Esophagus squamous epithelium (tissue), 5 donors: ENCODE measurements at regions not wholly inside any gene's neighbourhood (a gene's known extent, or its start where the extent isn't known, plus 50 kb on each side); places are given as distances from the start of the nearest gene placed in this dataset.

Experiments
- DNase-seq: peaks from one replicate; lab custom pipeline; 2025; lab: John Stamatoyannopoulos, UW
- H3K27ac ChIP-seq, 4 donors: fragments of 200-600 bp; sonication (generic); one replicate each; pipeline ENCODE4 v1.5.1; 2016 to 2019; ENCODE audit warnings: mild to moderate bottlenecking in 1 of 4
- H3K27me3 ChIP-seq, 4 donors: fragments of 200-600 bp; sonication (generic); 1 replicate in 3 of 4; 2 replicates in 1 of 4; pipeline versions ENCODE4 v1.5.1 to v1.6.0; 2017 to 2021; ENCODE audit warnings: antibody characterized with exemption in 1 of 4
- H3K36me3 ChIP-seq, 3 donors: fragments of 200-600 bp; sonication (generic); one replicate each; pipeline ENCODE4 v1.5.1; 2016 to 2019
- H3K4me1 ChIP-seq, 3 donors: fragments of 200-600 bp; sonication (generic); one replicate each; pipeline ENCODE4 v1.5.1; 2017 to 2019
- H3K4me3 ChIP-seq, 4 donors: fragments of 200-600 bp; sonication (generic); 1 replicate in 3 of 4; 2 replicates in 1 of 4; pipeline ENCODE4 v1.5.1; 2016 to 2019; ENCODE audit warnings: mild to moderate bottlenecking in 2 of 4, moderate library complexity in 1 of 4
- H3K9me3 ChIP-seq, 3 donors: fragments of 200-600 bp; sonication (generic); one replicate each; pipeline ENCODE4 v1.5.1; 2016 to 2019
- POLR2A ChIP-seq, 4 donors: fragments of 450-650 bp; IDR thresholded peaks; one replicate each; pipeline ENCODE4 v1.6.1; 2017; ENCODE audit warnings: antibody characterized with exemption in 4 of 4, mild to moderate bottlenecking in 4 of 4, moderate library complexity in 3 of 4
- WGBS, 2 donors: methylation state at CpG; one replicate each; pipeline ENCODE4 v1.1.5; 2018; 5-methylcytosine and 5-hydroxymethylcytosine counted together
- intact Hi-C: fragments of 100-400 bp; cut with DNase I; formaldehyde crosslinking; loops from one replicate; pipeline ENCODE4 v1.15.0; 2022
- TF ChIP-seq, protein P1 (sequence below), 6 experiments: fragments of 450-650 bp in 4 of 6; fragments of 200-600 bp in 2 of 6; sonication (generic) in 2 of 6; IDR thresholded peaks; one replicate each; pipeline ENCODE4 v1.5.1; 2016 to 2019; ENCODE audit warnings: antibody characterized with exemption in 6 of 6, mild to moderate bottlenecking in 4 of 6, moderate library complexity in 4 of 6
- donor health status: DM: yes; HTN: yes; CAD: no.

DNA sequence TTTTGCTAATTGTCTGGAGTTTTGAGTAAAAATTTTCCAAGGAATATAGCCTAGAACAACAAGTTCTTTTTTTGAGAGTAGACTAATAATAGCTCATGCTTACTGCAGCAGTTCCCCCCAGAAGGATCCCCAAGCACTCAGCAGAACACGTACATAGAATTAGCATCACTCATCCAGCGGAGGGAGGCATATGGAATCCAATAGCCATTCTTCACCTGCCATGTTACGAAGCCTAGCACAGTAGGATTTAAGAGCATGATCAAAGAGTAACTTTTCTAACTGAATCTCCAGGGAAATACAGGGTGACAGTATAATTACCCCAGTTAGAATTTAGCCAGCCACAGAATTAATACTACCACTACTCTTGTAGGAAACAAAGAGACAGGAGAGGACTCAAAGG lies 511.7 kb upstream of the NOX3 start:
- DNase-seq = no peak
- intact Hi-C loops = no loop called here
- Histone ChIP-seq H3K4me3 (no peak overlapping the region), H3K9me3 (no peaks in the 10 kb centered on the region), H3K4me1 (no peaks in the 10 kb centered on the region), H3K27ac (no peak overlapping the region), H3K36me3 (no peaks in the 10 kb centered on the region), H3K27me3 (no peaks in the 10 kb centered on the region)
- 73 to 89% methylated on average over 3 of the region's 3 CpGs for WGBS, 2 donors
- TF ChIP-seq POLR2A (IDR thresholded peaks at IDR 0.05) = no peak
- TF ChIP-seq, protein P1, sequence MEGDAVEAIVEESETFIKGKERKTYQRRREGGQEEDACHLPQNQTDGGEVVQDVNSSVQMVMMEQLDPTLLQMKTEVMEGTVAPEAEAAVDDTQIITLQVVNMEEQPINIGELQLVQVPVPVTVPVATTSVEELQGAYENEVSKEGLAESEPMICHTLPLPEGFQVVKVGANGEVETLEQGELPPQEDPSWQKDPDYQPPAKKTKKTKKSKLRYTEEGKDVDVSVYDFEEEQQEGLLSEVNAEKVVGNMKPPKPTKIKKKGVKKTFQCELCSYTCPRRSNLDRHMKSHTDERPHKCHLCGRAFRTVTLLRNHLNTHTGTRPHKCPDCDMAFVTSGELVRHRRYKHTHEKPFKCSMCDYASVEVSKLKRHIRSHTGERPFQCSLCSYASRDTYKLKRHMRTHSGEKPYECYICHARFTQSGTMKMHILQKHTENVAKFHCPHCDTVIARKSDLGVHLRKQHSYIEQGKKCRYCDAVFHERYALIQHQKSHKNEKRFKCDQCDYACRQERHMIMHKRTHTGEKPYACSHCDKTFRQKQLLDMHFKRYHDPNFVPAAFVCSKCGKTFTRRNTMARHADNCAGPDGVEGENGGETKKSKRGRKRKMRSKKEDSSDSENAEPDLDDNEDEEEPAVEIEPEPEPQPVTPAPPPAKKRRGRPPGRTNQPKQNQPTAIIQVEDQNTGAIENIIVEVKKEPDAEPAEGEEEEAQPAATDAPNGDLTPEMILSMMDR (IDR thresholded peaks at IDR 0.05) = no peak

DNA sequence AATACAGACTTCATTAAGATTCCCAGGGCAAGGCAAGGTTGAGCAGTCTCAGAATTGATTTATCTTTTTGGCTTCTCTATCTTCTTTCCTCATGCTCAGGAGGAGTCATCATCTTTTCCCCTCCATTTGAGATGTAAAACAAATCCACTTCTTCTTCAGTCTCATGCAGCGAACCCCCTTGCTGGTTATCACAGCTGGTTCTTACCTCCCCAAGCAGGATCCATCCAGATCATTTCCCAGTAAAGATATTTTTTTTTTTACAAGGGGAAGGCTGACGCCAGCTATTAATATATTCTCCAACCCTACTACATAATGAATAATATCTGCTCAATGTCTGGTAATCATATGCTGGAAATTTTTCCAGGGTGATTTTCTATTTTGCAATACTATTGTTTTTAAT lies 508.9 kb upstream of the NOX3 start:
- Histone ChIP-seq H3K27me3 (no peaks in the 10 kb centered on the region), H3K9me3 (no peaks in the 10 kb centered on the region), H3K27ac (no peak overlapping the region), H3K36me3 (no peaks in the 10 kb centered on the region), H3K4me3 (no peak overlapping the region), H3K4me1 (no peaks in the 10 kb centered on the region)
- TF ChIP-seq POLR2A (IDR thresholded peaks at IDR 0.05) = no peak
- TF ChIP-seq, protein P1 (IDR thresholded peaks at IDR 0.05) = no peak
- DNase-seq = no peak
- 66 to 89% methylated on average over 2 of the region's 2 CpGs for WGBS, 2 donors
- intact Hi-C loops = no loop called here

DNA sequence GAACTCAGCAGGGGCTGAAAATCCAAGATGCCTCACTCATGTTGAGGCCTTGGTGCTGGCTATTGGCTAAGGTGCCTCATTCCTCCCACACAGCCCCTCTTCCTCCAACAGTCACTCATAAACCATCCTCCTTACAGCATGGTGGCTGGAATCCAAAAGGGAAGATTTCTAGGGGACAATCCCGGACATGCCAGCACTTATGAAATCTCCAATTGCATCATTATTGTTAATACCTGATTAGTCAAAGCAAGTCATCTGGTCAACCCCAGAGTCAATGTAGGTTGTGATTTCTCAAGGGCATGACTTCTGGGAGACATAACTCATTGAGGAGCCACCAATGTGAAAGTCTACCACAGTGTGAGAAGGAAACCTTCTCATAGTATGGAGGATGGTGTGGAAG lies 506.6 kb upstream of the NOX3 start:
- Histone ChIP-seq H3K27me3 (no peaks in the 10 kb centered on the region), H3K36me3 (no peaks in the 10 kb centered on the region), H3K4me3 (no peak overlapping the region), H3K9me3 (no peaks in the 10 kb centered on the region), H3K27ac (no peak overlapping the region), H3K4me1 (no peaks in the 10 kb centered on the region)
- 20% methylated on average over 1 of the region's 1 CpG; no CpG with 5 or more reads in 1 of the 2 donors for WGBS, 2 donors
- intact Hi-C loops = no loop called here
- TF ChIP-seq, protein P1 (IDR thresholded peaks at IDR 0.05) = no peak
- no peak for TF ChIP-seq POLR2A (IDR thresholded peaks at IDR 0.05)
- DNase-seq = no peak

DNA sequence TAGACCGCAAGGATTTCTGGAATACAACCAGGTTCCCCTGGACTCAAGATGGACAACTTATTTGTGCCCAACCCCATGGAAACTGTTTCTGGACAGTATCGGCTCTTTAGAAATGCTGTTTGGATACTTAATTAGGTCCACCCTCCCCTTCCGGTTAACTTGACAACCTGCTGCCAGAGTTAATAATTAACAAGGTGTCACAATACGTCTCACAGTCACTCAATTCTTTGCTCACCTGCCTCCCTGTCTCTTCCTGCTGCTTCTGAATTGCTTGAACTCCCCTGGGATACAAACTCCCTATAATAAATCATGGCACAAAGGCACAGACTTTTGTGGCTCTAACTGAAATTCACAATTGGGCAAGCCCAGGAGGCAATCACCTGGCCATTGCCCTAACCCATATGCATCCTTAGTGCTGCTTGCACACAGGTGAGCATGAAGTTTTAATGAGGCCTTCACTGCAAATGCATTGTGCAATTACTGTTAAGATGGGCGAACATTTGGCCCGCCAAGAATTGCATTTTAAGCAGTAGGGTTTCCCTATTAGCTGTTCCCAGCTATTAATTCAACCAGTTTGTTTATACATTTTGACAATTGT lies 504.4 kb upstream of the NOX3 start:
- Histone ChIP-seq H3K9me3 (no peaks in the 10 kb centered on the region), H3K36me3 (no peaks in the 10 kb centered on the region), H3K27ac (no peak overlapping the region), H3K4me1 (no peaks in the 10 kb centered on the region), H3K4me3 (no peak overlapping the region), H3K27me3 (no peaks in the 10 kb centered on the region)
- 94 to 96% methylated on average over 6 of the region's 6 CpGs for WGBS, 2 donors
- no peak for DNase-seq
- intact Hi-C loops = no loop called here
- no peak for TF ChIP-seq POLR2A (IDR thresholded peaks at IDR 0.05)
- TF ChIP-seq, protein P1 (IDR thresholded peaks at IDR 0.05) = no peak

DNA sequence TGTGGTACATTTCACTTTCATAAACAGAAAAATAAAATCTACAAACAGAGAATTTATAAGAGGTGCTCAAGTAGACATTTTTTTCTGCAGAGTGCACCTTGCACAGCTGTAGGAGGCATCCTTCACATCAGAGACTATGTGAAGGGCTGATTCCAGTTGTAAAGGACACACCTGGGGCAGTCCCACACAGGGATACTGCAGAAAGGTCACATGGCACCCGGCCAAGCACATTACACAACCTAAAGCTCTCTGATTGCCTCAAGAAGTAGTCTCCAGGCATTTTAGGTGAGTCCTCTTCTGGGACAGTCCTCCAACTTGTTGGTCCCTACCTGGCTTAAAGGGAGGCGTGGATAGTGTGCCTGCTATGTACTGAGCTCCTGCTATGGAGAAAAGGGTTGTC lies 502.9 kb upstream of the NOX3 start:
- no peak for TF ChIP-seq POLR2A (IDR thresholded peaks at IDR 0.05)
- TF ChIP-seq, protein P1 (IDR thresholded peaks at IDR 0.05) = no peak
- Histone ChIP-seq H3K36me3 (no peaks in the 10 kb centered on the region), H3K9me3 (no peaks in the 10 kb centered on the region), H3K4me1 (no peaks in the 10 kb centered on the region), H3K27ac (no peak overlapping the region), H3K27me3 (no peaks in the 10 kb centered on the region), H3K4me3 (no peak overlapping the region)
- WGBS, 2 donors = 58 to 70% methylated on average over 2 of the region's 2 CpGs
- intact Hi-C loops = no loop called here
- DNase-seq = no peak
